ENCODE measurements at regions not wholly inside any gene's neighbourhood (a gene's known extent, or its start where the extent isn't known, plus 50 kb on each side); places are given as distances from the start of the nearest gene placed in this dataset.

- no peak for TF ChIP-seq EZH2 (optimal IDR thresholded peaks at IDR 0.05; ENCODE audit: low read depth, low read length)
- TF ChIP-seq, protein P1, sequence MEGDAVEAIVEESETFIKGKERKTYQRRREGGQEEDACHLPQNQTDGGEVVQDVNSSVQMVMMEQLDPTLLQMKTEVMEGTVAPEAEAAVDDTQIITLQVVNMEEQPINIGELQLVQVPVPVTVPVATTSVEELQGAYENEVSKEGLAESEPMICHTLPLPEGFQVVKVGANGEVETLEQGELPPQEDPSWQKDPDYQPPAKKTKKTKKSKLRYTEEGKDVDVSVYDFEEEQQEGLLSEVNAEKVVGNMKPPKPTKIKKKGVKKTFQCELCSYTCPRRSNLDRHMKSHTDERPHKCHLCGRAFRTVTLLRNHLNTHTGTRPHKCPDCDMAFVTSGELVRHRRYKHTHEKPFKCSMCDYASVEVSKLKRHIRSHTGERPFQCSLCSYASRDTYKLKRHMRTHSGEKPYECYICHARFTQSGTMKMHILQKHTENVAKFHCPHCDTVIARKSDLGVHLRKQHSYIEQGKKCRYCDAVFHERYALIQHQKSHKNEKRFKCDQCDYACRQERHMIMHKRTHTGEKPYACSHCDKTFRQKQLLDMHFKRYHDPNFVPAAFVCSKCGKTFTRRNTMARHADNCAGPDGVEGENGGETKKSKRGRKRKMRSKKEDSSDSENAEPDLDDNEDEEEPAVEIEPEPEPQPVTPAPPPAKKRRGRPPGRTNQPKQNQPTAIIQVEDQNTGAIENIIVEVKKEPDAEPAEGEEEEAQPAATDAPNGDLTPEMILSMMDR (IDR thresholded peaks at IDR 0.05; ENCODE audit: low read length), result no peak
Observed at GRCh38 chr10:84063440-84063839, 75.9 kb upstream of the GHITM start.

Data from MM.1S (cell line).